SH-SY5Y (cell line): ENCODE measurements at regions not wholly inside any gene's neighbourhood (a gene's known extent, or its start where the extent isn't known, plus 50 kb on each side); places are given as distances from the start of the nearest gene placed in this dataset.

Source experiments
- GATA2 ChIP-seq: IDR thresholded peaks from 2 replicates; pipeline ENCODE4 v1.6.1; 2011; ENCODE audit warnings: mild to moderate bottlenecking, low read depth, low read length
- GATA3 ChIP-seq: IDR thresholded peaks from 2 replicates; pipeline ENCODE4 v1.6.1; 2011; ENCODE audit warnings: low read depth, mild to moderate bottlenecking, low read length, moderate library complexity

DNA sequence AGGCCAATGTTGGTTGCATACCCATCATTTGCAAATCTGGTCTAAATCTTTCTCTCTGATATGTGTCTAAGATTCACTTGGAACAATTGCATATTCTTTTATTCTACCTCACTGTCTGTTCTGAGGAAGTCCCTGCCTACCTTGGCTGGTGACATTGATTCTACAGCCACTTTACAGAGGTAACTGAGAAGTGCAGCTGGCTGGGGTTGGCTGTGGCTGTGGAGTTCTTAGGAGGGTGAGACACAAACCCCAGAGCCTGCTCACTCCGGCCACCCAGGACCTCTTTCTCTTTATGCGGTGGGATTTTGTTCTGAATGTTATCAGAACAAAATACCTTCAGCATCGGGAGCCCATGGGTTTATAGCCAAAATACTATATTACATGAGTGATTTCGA is 54.5 kb upstream of the IRS2 start:
- no peak for TF ChIP-seq GATA3
- no peak for TF ChIP-seq GATA2

DNA sequence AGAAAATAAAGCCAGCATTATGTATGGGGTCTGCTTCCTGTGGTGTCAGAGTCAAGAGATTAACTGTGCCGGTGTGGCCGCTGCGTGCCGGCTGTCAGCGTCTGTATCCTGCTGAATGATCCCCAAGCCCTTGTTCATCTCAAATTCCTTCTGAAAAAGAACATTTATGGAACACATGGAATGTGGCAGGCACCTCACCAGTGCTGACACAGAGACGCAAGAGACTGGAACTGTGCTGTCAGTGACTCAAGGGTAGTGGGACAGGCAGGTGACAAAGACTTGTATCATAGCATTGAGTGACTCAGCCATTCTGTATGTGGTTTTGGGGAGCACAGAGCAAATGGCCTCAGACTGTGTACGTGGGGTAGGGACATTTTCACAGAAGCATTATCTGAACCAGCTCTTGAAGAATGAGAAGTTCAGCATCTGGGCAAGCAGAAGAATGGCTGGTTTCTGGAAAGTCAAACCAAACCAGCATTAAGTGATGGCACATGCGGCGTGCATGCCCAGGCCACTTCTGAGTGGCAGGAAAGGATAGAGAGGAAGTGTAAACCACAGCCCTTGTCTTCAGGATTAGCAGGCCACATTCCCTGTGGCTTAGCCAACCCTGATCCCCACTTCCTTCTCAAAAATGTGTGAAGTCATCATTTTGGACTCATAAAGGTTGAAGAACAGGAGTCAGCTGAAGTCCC is 54.0 kb upstream of the IRS2 start:
- TF ChIP-seq GATA3 (no peak), GATA2 (no peak)

GRCh38 chr13:109836629-109837607 is 50.5 kb upstream of the IRS2 start:
- TF ChIP-seq GATA2 (no peak), GATA3 (no peak)
